KMS-11 (cell line): ENCODE measurements at regions not wholly inside any gene's neighbourhood (a gene's known extent, or its start where the extent isn't known, plus 50 kb on each side); places are given as distances from the start of the nearest gene placed in this dataset.
A peak's percentile ranks its signal among the peaks of the same experiment; 100 is the strongest.

Source experiments
- H2AFZ ChIP-seq: fragments of 200-600 bp; sonication (generic); 2 replicates; pipeline ENCODE4 v1.6.1; 2016; ENCODE audit warnings: antibody characterized with exemption, mixed run types, low read depth
- H3K27ac ChIP-seq: fragments of 200-600 bp; sonication (generic); 2 replicates; pipeline ENCODE4 v1.6.1; 2016; ENCODE audit warnings: mild to moderate bottlenecking, mixed run types
- H3K27me3 ChIP-seq: fragments of 200-600 bp; sonication (generic); 2 replicates; pipeline ENCODE4 v1.6.1; 2017; ENCODE audit warnings: mild to moderate bottlenecking, low read depth, mixed run types, moderate library complexity; ENCODE audit not compliant: insufficient read depth
- H3K36me3 ChIP-seq: fragments of 200-600 bp; sonication (generic); 2 replicates; pipeline ENCODE4 v1.6.1; 2017; ENCODE audit warnings: mild to moderate bottlenecking, mixed run types; ENCODE audit not compliant: insufficient read depth
- H3K4me1 ChIP-seq: fragments of 200-600 bp; sonication (generic); 2 replicates; pipeline ENCODE4 v1.6.1; 2016; ENCODE audit warnings: mild to moderate bottlenecking, low read depth, mixed run types; ENCODE audit not compliant: poor library complexity, severe bottlenecking
- H3K4me2 ChIP-seq: fragments of 200-600 bp; sonication (generic); 2 replicates; pipeline ENCODE4 v1.7.0; 2016; ENCODE audit warnings: mild to moderate bottlenecking, mixed run types
- H3K4me3 ChIP-seq: fragments of 200-600 bp; sonication (generic); IDR thresholded peaks from 2 replicates; pipeline ENCODE4 v1.6.1; 2017; ENCODE audit warnings: low read depth, low read length, mixed read lengths; ENCODE audit not compliant: insufficient read depth
- H3K79me2 ChIP-seq: fragments of 200-600 bp; sonication (generic); 2 replicates; pipeline ENCODE4 v1.6.1; 2016; ENCODE audit warnings: low read depth, mixed run types; ENCODE audit not compliant: insufficient read depth
- H3K9ac ChIP-seq: fragments of 200-600 bp; sonication (generic); 2 replicates; pipeline ENCODE4 v1.6.1; 2016; ENCODE audit warnings: mild to moderate bottlenecking, mixed run types
- H4K20me1 ChIP-seq: fragments of 200-600 bp; sonication (generic); 2 replicates; pipeline ENCODE4 v1.6.1; 2016; ENCODE audit warnings: mild to moderate bottlenecking, mixed run types; ENCODE audit not compliant: insufficient read depth
- CTCF ChIP-seq: fragments of 200-600 bp; sonication (generic); conservative IDR thresholded peaks from 2 replicates; pipeline ENCODE4 v1.6.1; 2017; ENCODE audit warnings: low read depth, mild to moderate bottlenecking, antibody characterized with exemption, low read length, moderate library complexity, mixed read lengths

DNA sequence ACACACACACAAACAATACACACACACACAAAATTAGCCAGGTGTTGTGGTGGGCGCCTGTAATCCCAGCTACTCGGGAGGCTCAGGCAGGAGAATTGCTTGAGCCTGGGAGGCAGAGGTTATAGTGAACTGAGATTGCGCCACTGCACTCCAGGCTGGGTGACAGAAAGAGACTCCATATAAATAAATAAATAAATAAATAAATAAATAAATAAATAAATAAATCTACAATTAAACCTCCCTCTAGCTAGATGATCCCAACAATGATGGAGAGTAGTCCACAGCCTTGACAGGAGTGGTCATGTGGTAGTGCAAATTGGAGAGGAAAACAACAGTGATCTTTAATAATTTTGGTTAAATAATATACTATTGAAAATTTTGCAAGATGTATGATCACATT lies 1739.0 kb upstream of the C9orf72 start:
- TF ChIP-seq CTCF = no peak
- no peaks in the 10 kb centered on the region for H3K4me1 ChIP-seq

DNA sequence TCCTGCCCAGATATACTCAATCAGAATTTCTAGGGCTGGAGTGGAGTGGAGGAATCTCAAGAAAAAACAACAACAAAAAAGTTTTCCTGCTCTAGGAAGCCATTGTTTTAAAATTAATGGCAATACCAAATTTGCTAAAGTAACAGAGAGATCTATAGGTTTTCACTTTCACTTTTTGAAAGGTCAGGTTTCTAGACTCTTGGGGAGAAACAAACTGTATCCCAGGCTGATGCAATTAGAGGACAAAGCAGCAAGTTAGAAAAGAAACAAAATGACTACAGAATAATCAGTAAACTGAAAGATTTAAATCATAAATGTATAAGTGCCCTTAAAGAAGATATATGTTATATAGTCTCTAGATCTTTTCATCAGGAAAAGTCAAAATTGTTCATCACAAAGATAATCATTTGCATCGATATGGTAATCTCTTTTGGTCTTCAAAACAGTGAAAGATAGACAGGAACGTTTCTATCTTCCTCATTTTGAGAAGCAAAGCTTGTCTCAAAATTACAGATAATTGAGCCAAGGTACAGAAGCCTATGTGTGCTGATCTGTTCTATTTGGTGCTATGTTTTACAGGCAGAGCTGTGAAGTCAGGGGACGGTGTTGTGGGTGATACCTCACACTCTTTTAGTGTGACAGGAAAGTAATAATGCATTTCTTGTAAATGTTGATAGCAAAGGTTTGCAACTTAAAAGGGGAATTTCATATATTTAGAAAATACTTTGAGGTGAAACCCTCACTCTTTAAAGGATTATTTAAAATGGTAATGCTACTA lies 1746.6 kb upstream of the C9orf72 start:
- Histone ChIP-seq H3K36me3 (no peaks in the 10 kb centered on the region), H4K20me1 (no peaks in the 10 kb centered on the region), H3K79me2 (no peaks in the 10 kb centered on the region), H3K4me2 (peak overlapping the region; percentile 21; the same call in 1 of the 2 replicates), H2AFZ (no peak overlapping the region), H3K4me1 (peaks cover 43% of the 10 kb centered on the region), H3K9ac (no peak overlapping the region), H3K4me3 (no peak overlapping the region), H3K27ac (no peak overlapping the region), H3K27me3 (no peaks in the 10 kb centered on the region)
- TF ChIP-seq CTCF = no peak

More for the DNA sequence above, 1739.0 kb upstream of the C9orf72 start:
- no peak overlapping the region for H3K9ac ChIP-seq
- no peaks in the 10 kb centered on the region for H3K36me3 ChIP-seq
- no peaks in the 10 kb centered on the region for H4K20me1 ChIP-seq
- no peak overlapping the region for H3K4me2 ChIP-seq
- no peak overlapping the region for H2AFZ ChIP-seq
- H3K27ac ChIP-seq = no peak overlapping the region
- no peak overlapping the region for H3K4me3 ChIP-seq
- no peaks in the 10 kb centered on the region for H3K79me2 ChIP-seq
- no peaks in the 10 kb centered on the region for H3K27me3 ChIP-seq

DNA sequence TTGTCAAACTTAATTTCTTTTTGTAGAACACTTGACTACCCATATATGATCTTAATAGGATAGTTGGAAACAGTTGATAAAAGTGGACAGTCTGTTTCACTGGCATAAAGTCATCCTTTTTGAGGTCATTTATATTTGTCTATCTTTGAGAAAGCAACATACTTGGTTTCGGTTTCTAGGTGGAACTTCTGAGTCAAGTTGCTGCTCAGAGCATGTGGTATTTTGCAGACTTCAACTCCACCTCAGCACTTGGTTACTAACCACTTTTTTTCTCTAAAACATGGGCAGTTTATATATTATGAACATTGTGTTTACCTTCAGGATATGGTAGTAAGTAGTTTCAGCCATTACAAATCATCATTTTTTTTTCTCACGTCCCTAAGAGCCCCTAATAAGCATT lies 1749.0 kb upstream of the C9orf72 start:
- H3K4me3 ChIP-seq = no peak overlapping the region
- peak overlapping the region; percentile 56 for H3K4me2 ChIP-seq
- peaks cover 43% of the 10 kb centered on the region for H3K4me1 ChIP-seq
- H3K79me2 ChIP-seq = no peaks in the 10 kb centered on the region
- no peaks in the 10 kb centered on the region for H4K20me1 ChIP-seq
- peak overlapping the region; percentile 42 for H2AFZ ChIP-seq
- TF ChIP-seq CTCF = no peak
- no peaks in the 10 kb centered on the region for H3K36me3 ChIP-seq
- peak overlapping the region; percentile 68 for H3K27ac ChIP-seq
- 0 out of 2 replicates have a peak overlapping the region, but pooled peaks have one; percentile 19 for H3K9ac ChIP-seq
- no peaks in the 10 kb centered on the region for H3K27me3 ChIP-seq

GRCh38 chr9:29325894-29326293 lies 1752.6 kb upstream of the C9orf72 start:
- H3K79me2 ChIP-seq = no peaks in the 10 kb centered on the region
- H2AFZ ChIP-seq = no peak overlapping the region
- no peak overlapping the region for H3K4me2 ChIP-seq
- H3K36me3 ChIP-seq = no peaks in the 10 kb centered on the region
- H4K20me1 ChIP-seq = no peaks in the 10 kb centered on the region
- H3K9ac ChIP-seq = no peak overlapping the region
- H3K4me3 ChIP-seq = no peak overlapping the region
- H3K27me3 ChIP-seq = no peaks in the 10 kb centered on the region
- no peak for TF ChIP-seq CTCF
- no peak overlapping the region for H3K27ac ChIP-seq
- peaks cover 22% of the 10 kb centered on the region for H3K4me1 ChIP-seq
